Upper lobe of right lung (tissue), 1 donor: ENCODE measurements at regions not wholly inside any gene's neighbourhood (a gene's known extent, or its start where the extent isn't known, plus 50 kb on each side); places are given as distances from the start of the nearest gene placed in this dataset.

ENCODE experiments used
- ATAC-seq: fragments of 200-7000 bp; cut with Tn5 transposase; one replicate; pipeline ENCODE4 v1.9.1; 2020; ENCODE audit warnings: mild to moderate bottlenecking, moderate library complexity
- DNase-seq: peaks from one replicate; pipeline ENCODE4 v3.0.0-alpha.2; 2020
- H3K27ac ChIP-seq: fragments of 200-600 bp; one replicate; pipeline ENCODE4 v1.8.0; 2022
- H3K27me3 ChIP-seq: fragments of 200-600 bp; one replicate; pipeline ENCODE4 v1.8.0; 2022; ENCODE audit warnings: mild to moderate bottlenecking
- H3K36me3 ChIP-seq: fragments of 200-600 bp; one replicate; pipeline ENCODE4 v1.8.0; 2022
- H3K4me1 ChIP-seq: fragments of 200-600 bp; one replicate; pipeline ENCODE4 v1.8.0; 2022
- H3K4me3 ChIP-seq: fragments of 200-600 bp; one replicate; pipeline ENCODE4 v1.8.0; 2022; ENCODE audit warnings: mild to moderate bottlenecking
- H3K9me3 ChIP-seq: fragments of 200-600 bp; one replicate; pipeline ENCODE4 v1.8.0; 2022
- intact Hi-C: fragments of 100-400 bp; cut with DNase I; formaldehyde crosslinking; loops from one replicate; pipeline ENCODE4 v1.11.0; 2022
- TF ChIP-seq, protein P1 (sequence below): fragments of 200-600 bp; IDR thresholded peaks from one replicate; pipeline ENCODE4 v1.8.0; 2022; ENCODE audit warnings: antibody characterized with exemption
- donor health status: DM: no; HTN: yes; CAD: no; lungs with severe emphysema.

- H3K27ac ChIP-seq: no peak overlapping the region
- intact Hi-C loops: no loop called here
- H3K27me3 ChIP-seq: no peaks in the 10 kb centered on the region
- ATAC-seq (no peak), DNase-seq (no peak)
- TF ChIP-seq, protein P1, sequence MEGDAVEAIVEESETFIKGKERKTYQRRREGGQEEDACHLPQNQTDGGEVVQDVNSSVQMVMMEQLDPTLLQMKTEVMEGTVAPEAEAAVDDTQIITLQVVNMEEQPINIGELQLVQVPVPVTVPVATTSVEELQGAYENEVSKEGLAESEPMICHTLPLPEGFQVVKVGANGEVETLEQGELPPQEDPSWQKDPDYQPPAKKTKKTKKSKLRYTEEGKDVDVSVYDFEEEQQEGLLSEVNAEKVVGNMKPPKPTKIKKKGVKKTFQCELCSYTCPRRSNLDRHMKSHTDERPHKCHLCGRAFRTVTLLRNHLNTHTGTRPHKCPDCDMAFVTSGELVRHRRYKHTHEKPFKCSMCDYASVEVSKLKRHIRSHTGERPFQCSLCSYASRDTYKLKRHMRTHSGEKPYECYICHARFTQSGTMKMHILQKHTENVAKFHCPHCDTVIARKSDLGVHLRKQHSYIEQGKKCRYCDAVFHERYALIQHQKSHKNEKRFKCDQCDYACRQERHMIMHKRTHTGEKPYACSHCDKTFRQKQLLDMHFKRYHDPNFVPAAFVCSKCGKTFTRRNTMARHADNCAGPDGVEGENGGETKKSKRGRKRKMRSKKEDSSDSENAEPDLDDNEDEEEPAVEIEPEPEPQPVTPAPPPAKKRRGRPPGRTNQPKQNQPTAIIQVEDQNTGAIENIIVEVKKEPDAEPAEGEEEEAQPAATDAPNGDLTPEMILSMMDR: no peak
- no peak overlapping the region for H3K4me3 ChIP-seq
- H3K4me1 ChIP-seq: no peaks in the 10 kb centered on the region
- no peaks in the 10 kb centered on the region for H3K9me3 ChIP-seq
- H3K36me3 ChIP-seq: no peaks in the 10 kb centered on the region
Measured at GRCh38 chr3:181458857-181459256, 252.9 kb upstream of the SOX2 start.

DNA sequence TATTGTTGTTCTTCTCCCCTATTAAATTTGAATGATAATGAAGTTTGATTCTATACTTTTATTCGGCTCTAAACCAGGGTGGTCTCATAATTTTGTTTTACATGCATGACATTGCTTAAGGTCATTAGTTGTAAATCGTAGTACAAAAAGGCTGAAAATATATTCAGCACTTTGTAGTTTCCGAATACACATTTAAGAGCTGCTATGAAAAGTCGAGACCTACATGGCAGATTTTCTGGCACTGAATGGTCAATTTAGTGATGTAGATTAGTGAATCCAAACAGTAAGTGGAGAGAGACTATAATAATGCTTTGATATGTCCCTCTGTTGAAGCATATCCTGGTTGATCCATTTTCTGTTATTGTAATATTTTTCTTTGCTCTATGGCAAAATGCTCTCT is 254.0 kb upstream of the SOX2 start:
- intact Hi-C loops: no loop called here
- Histone ChIP-seq H3K4me1 (no peaks in the 10 kb centered on the region), H3K36me3 (no peaks in the 10 kb centered on the region), H3K27ac (no peak overlapping the region), H3K27me3 (no peaks in the 10 kb centered on the region), H3K9me3 (no peaks in the 10 kb centered on the region), H3K4me3 (no peak overlapping the region)
- no peak for DNase-seq
- TF ChIP-seq, protein P1: no peak
- ATAC-seq: no peak

GRCh38 chr3:181457190-181457589 is 254.5 kb upstream of the SOX2 start:
- no peak for ATAC-seq
- TF ChIP-seq, protein P1: no peak
- no peaks in the 10 kb centered on the region for H3K4me1 ChIP-seq
- no peaks in the 10 kb centered on the region for H3K9me3 ChIP-seq
- intact Hi-C loops: no loop called here
- H3K27ac ChIP-seq: no peak overlapping the region
- DNase-seq: no peak
- H3K36me3 ChIP-seq: no peaks in the 10 kb centered on the region
- no peaks in the 10 kb centered on the region for H3K27me3 ChIP-seq
- H3K4me3 ChIP-seq: no peak overlapping the region

DNA sequence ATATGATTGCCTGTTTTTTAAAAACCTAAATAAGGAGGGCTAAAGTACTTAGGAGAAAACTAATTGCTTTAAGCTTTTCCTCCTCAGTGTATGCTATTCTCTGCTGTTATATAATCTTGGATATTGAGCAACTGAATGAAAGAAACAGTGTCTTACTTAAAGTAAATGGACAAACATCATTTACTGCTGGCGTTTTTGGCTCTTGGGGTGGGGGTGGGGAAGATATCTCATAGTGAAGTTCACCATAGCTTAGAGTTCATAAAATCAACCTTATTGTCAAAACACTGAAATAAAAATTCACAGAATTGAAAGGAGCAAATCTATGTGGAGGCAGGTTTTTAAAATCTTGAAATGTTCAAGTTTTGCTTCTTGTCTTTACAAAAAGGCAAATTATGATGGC is 256.4 kb upstream of the SOX2 start:
- TF ChIP-seq, protein P1: no peak
- Histone ChIP-seq H3K36me3 (no peaks in the 10 kb centered on the region), H3K27me3 (no peaks in the 10 kb centered on the region), H3K4me1 (no peaks in the 10 kb centered on the region), H3K9me3 (no peaks in the 10 kb centered on the region), H3K4me3 (no peak overlapping the region), H3K27ac (no peak overlapping the region)
- DNase-seq (no peak), ATAC-seq (no peak)
- intact Hi-C loops: no loop called here

DNA sequence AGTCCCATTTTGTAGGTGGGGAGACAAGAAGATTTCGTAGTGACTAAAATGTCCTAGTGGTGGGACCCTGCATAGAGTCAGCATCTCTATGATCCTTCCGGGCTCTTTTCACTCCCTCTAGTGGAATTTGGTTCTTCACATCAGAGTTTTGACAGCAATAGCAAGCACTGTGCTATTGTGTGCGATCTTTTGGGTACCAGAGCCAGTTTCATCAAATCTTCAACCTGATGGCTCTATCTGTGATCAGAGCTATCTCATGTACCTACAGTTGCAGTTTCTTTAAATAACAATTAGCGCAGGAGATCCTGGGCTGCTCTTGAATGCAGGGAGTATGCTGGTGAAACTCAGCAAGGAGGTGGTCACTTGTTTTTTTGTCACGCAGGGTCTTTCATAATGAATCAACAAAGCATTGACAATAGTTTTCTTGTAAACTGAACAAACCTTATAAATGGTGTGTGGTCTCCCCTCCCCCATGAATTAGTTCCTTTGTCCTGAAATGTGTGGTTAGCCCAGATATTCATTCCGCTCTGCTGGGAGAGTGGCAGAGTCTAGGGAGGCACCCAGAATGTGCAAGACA is 257.2 kb upstream of the SOX2 start:
- no peaks in the 10 kb centered on the region for H3K36me3 ChIP-seq
- no peak overlapping the region for H3K27ac ChIP-seq
- DNase-seq (no peak), ATAC-seq (no peak)
- intact Hi-C loops: no loop called here
- no peaks in the 10 kb centered on the region for H3K27me3 ChIP-seq
- TF ChIP-seq, protein P1: no peak
- peaks cover 4% of the 10 kb centered on the region for H3K9me3 ChIP-seq
- H3K4me3 ChIP-seq: no peak overlapping the region
- H3K4me1 ChIP-seq: no peaks in the 10 kb centered on the region

DNA sequence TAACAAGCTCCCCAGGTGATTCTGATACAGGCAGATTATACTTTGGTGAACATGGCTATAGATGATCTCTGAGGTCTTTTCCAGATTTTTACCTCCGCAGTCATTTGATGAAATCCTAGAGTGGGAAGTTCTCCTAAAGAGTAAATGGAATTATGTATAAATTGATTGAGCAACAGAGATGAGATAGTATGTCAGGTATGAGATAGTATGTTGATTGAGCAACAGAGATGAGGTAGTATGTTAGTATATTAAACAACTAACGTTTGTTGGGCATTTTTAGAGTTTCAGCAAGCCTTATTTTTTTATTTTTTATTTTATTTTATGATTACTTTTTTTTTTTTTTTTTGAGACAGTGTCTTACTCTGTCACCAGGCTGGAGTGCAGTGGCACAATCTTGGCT is 265.0 kb upstream of the SOX2 start:
- ATAC-seq (no peak), DNase-seq (no peak)
- TF ChIP-seq, protein P1: no peak
- Histone ChIP-seq H3K9me3 (peaks cover 4% of the 10 kb centered on the region), H3K27ac (no peak overlapping the region), H3K36me3 (no peaks in the 10 kb centered on the region), H3K27me3 (no peaks in the 10 kb centered on the region), H3K4me1 (no peaks in the 10 kb centered on the region), H3K4me3 (no peak overlapping the region)
- intact Hi-C loops: no loop called here
